ENCODE measurements at regions not wholly inside any gene's neighbourhood (a gene's known extent, or its start where the extent isn't known, plus 50 kb on each side); places are given as distances from the start of the nearest gene placed in this dataset.

GRCh38 chr1:238101923-238102322, 211.2 kb upstream of the ZP4 start:
- TF ChIP-seq POLR3A (IDR thresholded peaks at IDR 0.05; ENCODE audit: borderline replicate concordance, extremely low read depth, insufficient read depth, insufficient read length) (no peak), STAT5A (IDR thresholded peaks at IDR 0.05; ENCODE audit: borderline replicate concordance, low read length) (no peak), FOXK2 (conservative IDR thresholded peaks at IDR 0.05 in 1 of 2, IDR thresholded peaks at IDR 0.05 in 1 of 2; ENCODE audit: low read depth in 2 of 2) (no peak), CBX1 (IDR thresholded peaks at IDR 0.05; ENCODE audit: low read depth) (no peak), MYC (IDR thresholded peaks at IDR 0.05; ENCODE audit: low read depth, low read length) (no peak), MYC (CRISPR knock-in tag; IDR thresholded peaks at IDR 0.05; ENCODE audit: borderline replicate concordance, low read depth) (no peak), ZBTB33 (CRISPR knock-in tag; IDR thresholded peaks at IDR 0.05) (no peak), ZNF707 (CRISPR knock-in tag; conservative IDR thresholded peaks at IDR 0.05) (no peak), ZNF217 (CRISPR knock-in tag; IDR thresholded peaks at IDR 0.05) (no peak), ZNF778 (CRISPR knock-in tag; IDR thresholded peaks at IDR 0.05) (no peak), POLR2A (conservative IDR thresholded peaks at IDR 0.05) (no peak), HMG20B (CRISPR knock-in tag; IDR thresholded peaks at IDR 0.05) (no peak)

Data from K562 (cell line).